ENCODE measurements at regions not wholly inside any gene's neighbourhood (a gene's known extent, or its start where the extent isn't known, plus 50 kb on each side); places are given as distances from the start of the nearest gene placed in this dataset.

DNA sequence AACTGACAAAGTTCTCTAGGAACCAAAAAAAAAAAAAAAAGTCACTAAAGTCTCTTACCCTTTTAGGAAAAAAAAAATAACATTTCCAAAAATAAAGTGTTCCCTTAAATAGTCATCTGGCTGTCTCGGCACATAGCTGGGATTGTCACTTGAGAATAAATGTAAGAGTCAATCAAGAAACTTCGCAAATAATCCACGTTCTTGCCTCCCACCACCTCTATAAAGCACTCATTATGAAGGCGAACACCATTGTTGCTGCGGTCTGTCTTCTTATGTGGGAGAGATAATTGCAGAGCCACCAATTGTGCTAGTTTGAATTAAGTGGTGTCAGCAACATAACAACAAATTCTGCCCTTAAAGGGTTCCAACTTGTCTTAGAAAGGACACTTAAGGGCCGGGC is 163.7 kb downstream of the FBXO15 start:
- TF ChIP-seq, protein P1, sequence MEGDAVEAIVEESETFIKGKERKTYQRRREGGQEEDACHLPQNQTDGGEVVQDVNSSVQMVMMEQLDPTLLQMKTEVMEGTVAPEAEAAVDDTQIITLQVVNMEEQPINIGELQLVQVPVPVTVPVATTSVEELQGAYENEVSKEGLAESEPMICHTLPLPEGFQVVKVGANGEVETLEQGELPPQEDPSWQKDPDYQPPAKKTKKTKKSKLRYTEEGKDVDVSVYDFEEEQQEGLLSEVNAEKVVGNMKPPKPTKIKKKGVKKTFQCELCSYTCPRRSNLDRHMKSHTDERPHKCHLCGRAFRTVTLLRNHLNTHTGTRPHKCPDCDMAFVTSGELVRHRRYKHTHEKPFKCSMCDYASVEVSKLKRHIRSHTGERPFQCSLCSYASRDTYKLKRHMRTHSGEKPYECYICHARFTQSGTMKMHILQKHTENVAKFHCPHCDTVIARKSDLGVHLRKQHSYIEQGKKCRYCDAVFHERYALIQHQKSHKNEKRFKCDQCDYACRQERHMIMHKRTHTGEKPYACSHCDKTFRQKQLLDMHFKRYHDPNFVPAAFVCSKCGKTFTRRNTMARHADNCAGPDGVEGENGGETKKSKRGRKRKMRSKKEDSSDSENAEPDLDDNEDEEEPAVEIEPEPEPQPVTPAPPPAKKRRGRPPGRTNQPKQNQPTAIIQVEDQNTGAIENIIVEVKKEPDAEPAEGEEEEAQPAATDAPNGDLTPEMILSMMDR (IDR thresholded peaks at IDR 0.05) = no peak
- no peak for TF ChIP-seq POLR2AphosphoS5 (IDR thresholded peaks at IDR 0.05)
